ENCODE measurements at regions not wholly inside any gene's neighbourhood (a gene's known extent, or its start where the extent isn't known, plus 50 kb on each side); places are given as distances from the start of the nearest gene placed in this dataset.

DNA sequence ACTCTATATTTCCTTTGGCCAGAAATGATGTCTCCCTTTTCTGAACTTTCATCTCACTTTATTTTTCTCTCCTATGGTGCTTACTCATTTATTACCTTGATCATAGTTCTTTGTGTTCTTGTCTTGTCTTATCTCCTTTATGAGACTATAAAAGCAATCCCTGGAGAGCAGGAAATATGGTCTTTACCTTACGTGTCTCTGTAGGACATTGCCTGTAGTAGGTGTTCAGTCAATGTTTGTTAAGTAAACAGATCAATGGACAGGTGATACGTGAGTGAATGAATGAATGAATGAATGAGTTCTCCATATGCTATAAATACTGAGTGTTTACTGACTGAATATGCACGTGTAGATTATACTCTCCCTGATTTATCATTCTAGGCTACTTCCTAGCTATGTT lies 193.7 kb upstream of the HMGA2 start:
- TF ChIP-seq, protein P1, sequence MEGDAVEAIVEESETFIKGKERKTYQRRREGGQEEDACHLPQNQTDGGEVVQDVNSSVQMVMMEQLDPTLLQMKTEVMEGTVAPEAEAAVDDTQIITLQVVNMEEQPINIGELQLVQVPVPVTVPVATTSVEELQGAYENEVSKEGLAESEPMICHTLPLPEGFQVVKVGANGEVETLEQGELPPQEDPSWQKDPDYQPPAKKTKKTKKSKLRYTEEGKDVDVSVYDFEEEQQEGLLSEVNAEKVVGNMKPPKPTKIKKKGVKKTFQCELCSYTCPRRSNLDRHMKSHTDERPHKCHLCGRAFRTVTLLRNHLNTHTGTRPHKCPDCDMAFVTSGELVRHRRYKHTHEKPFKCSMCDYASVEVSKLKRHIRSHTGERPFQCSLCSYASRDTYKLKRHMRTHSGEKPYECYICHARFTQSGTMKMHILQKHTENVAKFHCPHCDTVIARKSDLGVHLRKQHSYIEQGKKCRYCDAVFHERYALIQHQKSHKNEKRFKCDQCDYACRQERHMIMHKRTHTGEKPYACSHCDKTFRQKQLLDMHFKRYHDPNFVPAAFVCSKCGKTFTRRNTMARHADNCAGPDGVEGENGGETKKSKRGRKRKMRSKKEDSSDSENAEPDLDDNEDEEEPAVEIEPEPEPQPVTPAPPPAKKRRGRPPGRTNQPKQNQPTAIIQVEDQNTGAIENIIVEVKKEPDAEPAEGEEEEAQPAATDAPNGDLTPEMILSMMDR (conservative IDR thresholded peaks at IDR 0.05): no peak
- TF ChIP-seq ZFX (IDR thresholded peaks at IDR 0.05): no peak

All from C4-2B (cell line).